Lower leg skin (tissue), 4 donors: ENCODE measurements at regions not wholly inside any gene's neighbourhood (a gene's known extent, or its start where the extent isn't known, plus 50 kb on each side); places are given as distances from the start of the nearest gene placed in this dataset.

Experiments used
- DNase-seq, 2 donors: peaks; one replicate each; pipeline ENCODE4 v3.0.0-alpha.2; 2019; ENCODE audit warnings: low spot score in 2 of 2
- H3K4me3 ChIP-seq: fragments of 200-600 bp; sonication (generic); 2 replicates; pipeline ENCODE4 v1.5.1; 2017; ENCODE audit warnings: mild to moderate bottlenecking, low read depth; ENCODE audit not compliant: poor library complexity, severe bottlenecking
- CTCF ChIP-seq, 3 donors: fragments of 450-650 bp; IDR thresholded peaks; one replicate each; pipeline ENCODE4 v1.5.1; 2016; ENCODE audit warnings: antibody characterized with exemption in 3 of 3, mild to moderate bottlenecking in 3 of 3, moderate library complexity in 2 of 3
- POLR2A ChIP-seq, 2 donors: fragments of 450-650 bp; IDR thresholded peaks; one replicate each; pipeline ENCODE4 v1.6.1; 2016 to 2017; ENCODE audit warnings: antibody characterized with exemption in 2 of 2, mild to moderate bottlenecking in 1 of 2, moderate library complexity in 1 of 2
- WGBS, 2 donors: methylation state at CpG; one replicate each; pipeline ENCODE4 v1.1.5; 2018; 5-methylcytosine and 5-hydroxymethylcytosine counted together
- intact Hi-C: fragments of 100-400 bp; cut with DNase I; formaldehyde crosslinking; loops from one replicate; pipeline ENCODE4 v1.15.0; 2023; ENCODE audit warnings: low total_unique reads

- no peak overlapping the region for H3K4me3 ChIP-seq
- WGBS, 2 donors: 68 to 70% methylated on average over 3 of the region's 3 CpGs
- no peak for DNase-seq
- TF ChIP-seq CTCF (IDR thresholded peaks at IDR 0.05): no peak
- TF ChIP-seq POLR2A (IDR thresholded peaks at IDR 0.05): no peak
- intact Hi-C loops: no loop called here
These were observed 378.7 kb downstream of the ENC1 start for GRCh38 chr5:74261866-74262265.

GRCh38 chr5:74261421-74261820 is 379.1 kb downstream of the ENC1 start:
- WGBS, 2 donors: 59 to 60% methylated on average over 3 of the region's 3 CpGs
- no peak for TF ChIP-seq POLR2A (IDR thresholded peaks at IDR 0.05)
- no peak for TF ChIP-seq CTCF (IDR thresholded peaks at IDR 0.05)
- intact Hi-C loops: no loop called here

GRCh38 chr5:74259572-74259971 is 381.0 kb downstream of the ENC1 start:
- H3K4me3 ChIP-seq: no peak overlapping the region
- intact Hi-C loops: no loop called here
- 82 to 97% methylated on average over 7 of the region's 7 CpGs for WGBS, 2 donors
- no peak for TF ChIP-seq POLR2A (IDR thresholded peaks at IDR 0.05)
- TF ChIP-seq CTCF (IDR thresholded peaks at IDR 0.05): no peak
- no peak for DNase-seq

More at GRCh38 chr5:74261421-74261820, 379.1 kb downstream of the ENC1 start:
- no peak for DNase-seq
- H3K4me3 ChIP-seq: no peak overlapping the region

- DNase-seq: no peak
- no peak overlapping the region for H3K4me3 ChIP-seq
- TF ChIP-seq POLR2A (IDR thresholded peaks at IDR 0.05) (no peak), CTCF (IDR thresholded peaks at IDR 0.05) (no peak)
- intact Hi-C loops: no loop called here
These were observed 382.2 kb downstream of the ENC1 start for GRCh38 chr5:74258314-74258665.

- TF ChIP-seq CTCF (IDR thresholded peaks at IDR 0.05) (no peak), POLR2A (IDR thresholded peaks at IDR 0.05) (no peak)
- intact Hi-C loops: no loop called here
- DNase-seq: peak; percentile 60 to 90
- H3K4me3 ChIP-seq: no peak overlapping the region
- 29 to 32% methylated on average over 6 of the region's 6 CpGs for WGBS, 2 donors
These were observed 382.7 kb downstream of the ENC1 start for GRCh38 chr5:74257645-74258313.

GRCh38 chr5:74257060-74257527 is 383.4 kb downstream of the ENC1 start:
- H3K4me3 ChIP-seq: no peak overlapping the region
- whole genome bisulfite sequencing, 2 donors: 59% methylated on average over 5 of the region's 5 CpGs
- TF ChIP-seq CTCF (IDR thresholded peaks at IDR 0.05) (no peak), POLR2A (IDR thresholded peaks at IDR 0.05) (no peak)
- intact Hi-C loops: no loop called here
- DNase-seq: no peak
